Right atrium auricular region (tissue), 2 donors: ENCODE measurements at regions not wholly inside any gene's neighbourhood (a gene's known extent, or its start where the extent isn't known, plus 50 kb on each side); places are given as distances from the start of the nearest gene placed in this dataset.

Experiments
- DNase-seq: peaks from one replicate; pipeline ENCODE4 v3.0.0-alpha.2; 2019; ENCODE audit warnings: low spot score
- H3K27ac ChIP-seq, 2 donors: fragments of 200-600 bp; sonication (generic); 1 replicate in 1 of 2; 2 replicates in 1 of 2; pipeline ENCODE4 v1.5.1; 2016 to 2019
- H3K27me3 ChIP-seq, 2 donors: fragments of 200-600 bp; sonication (generic); one replicate each; pipeline versions ENCODE4 v1.5.1 to v1.6.0; 2017 to 2019
- H3K36me3 ChIP-seq: fragments of 200-600 bp; sonication (generic); one replicate; pipeline ENCODE4 v1.5.1; 2016
- H3K4me1 ChIP-seq, 2 donors: fragments of 200-600 bp; sonication (generic); one replicate each; pipeline versions ENCODE4 v1.5.1 to v1.6.0; 2017 to 2019
- H3K4me3 ChIP-seq, 2 donors: fragments of 200-600 bp; sonication (generic); 1 replicate in 1 of 2; 2 replicates in 1 of 2; pipeline ENCODE4 v1.5.1; 2017 to 2019; ENCODE audit warnings: mild to moderate bottlenecking in 1 of 2, moderate library complexity in 1 of 2
- H3K9me3 ChIP-seq, 2 donors: fragments of 200-600 bp; sonication (generic); one replicate each; pipeline ENCODE4 v1.5.1; 2019
- CTCF ChIP-seq, 2 donors: fragments of 200-600 bp; sonication (generic); IDR thresholded peaks; one replicate each; pipeline ENCODE4 v1.5.1; 2019; ENCODE audit warnings: antibody characterized with exemption in 2 of 2

- H3K4me3 ChIP-seq: no peak overlapping the region
- H3K36me3 ChIP-seq: no peaks in the 10 kb centered on the region
- TF ChIP-seq CTCF (IDR thresholded peaks at IDR 0.05): no peak
- no peaks in the 10 kb centered on the region for H3K4me1 ChIP-seq
- no peak overlapping the region for H3K27ac ChIP-seq
- DNase-seq: no peak
- H3K27me3 ChIP-seq: no peaks in the 10 kb centered on the region
- H3K9me3 ChIP-seq: no peaks in the 10 kb centered on the region
Measured at GRCh38 chr7:13151978-13152377, 464.5 kb downstream of the ARL4A start.

- Histone ChIP-seq H3K9me3 (no peaks in the 10 kb centered on the region), H3K27ac (no peak overlapping the region), H3K4me3 (no peak overlapping the region), H3K27me3 (no peaks in the 10 kb centered on the region), H3K4me1 (no peaks in the 10 kb centered on the region), H3K36me3 (no peaks in the 10 kb centered on the region)
- no peak for TF ChIP-seq CTCF (IDR thresholded peaks at IDR 0.05)
- DNase-seq: no peak
Measured at GRCh38 chr7:13152755-13153154, 465.3 kb downstream of the ARL4A start.

- no peaks in the 10 kb centered on the region for H3K27me3 ChIP-seq
- H3K4me1 ChIP-seq: no peaks in the 10 kb centered on the region
- no peak overlapping the region for H3K27ac ChIP-seq
- DNase-seq: no peak
- no peaks in the 10 kb centered on the region for H3K36me3 ChIP-seq
- no peaks in the 10 kb centered on the region for H3K9me3 ChIP-seq
- no peak for TF ChIP-seq CTCF (IDR thresholded peaks at IDR 0.05)
- H3K4me3 ChIP-seq: no peak overlapping the region
Measured at GRCh38 chr7:13153266-13153665, 465.8 kb downstream of the ARL4A start.

GRCh38 chr7:13153742-13154141 lies 466.3 kb downstream of the ARL4A start:
- H3K27me3 ChIP-seq: no peaks in the 10 kb centered on the region
- no peaks in the 10 kb centered on the region for H3K4me1 ChIP-seq
- TF ChIP-seq CTCF (IDR thresholded peaks at IDR 0.05): no peak
- H3K9me3 ChIP-seq: no peaks in the 10 kb centered on the region
- H3K27ac ChIP-seq: no peak overlapping the region
- H3K36me3 ChIP-seq: no peaks in the 10 kb centered on the region
- DNase-seq: no peak
- H3K4me3 ChIP-seq: no peak overlapping the region

- Histone ChIP-seq H3K9me3 (no peaks in the 10 kb centered on the region), H3K27me3 (no peaks in the 10 kb centered on the region), H3K4me3 (no peak overlapping the region), H3K27ac (no peak overlapping the region), H3K4me1 (no peaks in the 10 kb centered on the region), H3K36me3 (no peaks in the 10 kb centered on the region)
- no peak for DNase-seq
- no peak for TF ChIP-seq CTCF (IDR thresholded peaks at IDR 0.05)
Measured at GRCh38 chr7:13155188-13155587, 467.8 kb downstream of the ARL4A start.

- no peak for TF ChIP-seq CTCF (IDR thresholded peaks at IDR 0.05)
- Histone ChIP-seq H3K9me3 (no peaks in the 10 kb centered on the region), H3K27me3 (no peaks in the 10 kb centered on the region), H3K36me3 (no peaks in the 10 kb centered on the region), H3K4me3 (no peak overlapping the region), H3K4me1 (no peaks in the 10 kb centered on the region), H3K27ac (no peak overlapping the region)
- DNase-seq: no peak
Measured at GRCh38 chr7:13159003-13159402, 471.6 kb downstream of the ARL4A start.
